Activated CD8-positive, alpha-beta memory T cell treated with anti-CD3 and anti-CD28 coated beads for 36 hours (primary cell): ENCODE measurements at regions not wholly inside any gene's neighbourhood (a gene's known extent, or its start where the extent isn't known, plus 50 kb on each side); places are given as distances from the start of the nearest gene placed in this dataset.
"Not testable (repeated sequence)": the region's sequence is repeated elsewhere in the genome, so short reads cannot be mapped to it uniquely, and the experiment has no call there.

ENCODE experiments used
- CTCF ChIA-PET: fragments of 350-600 bp; sonication (Branson Sonifier 250); formaldehyde crosslinking; loops from one replicate; lab custom pipeline; 2021; ENCODE audit warnings: antibody characterized with exemption; lab: Charles Lee
- POLR2A ChIA-PET: fragments of 350-600 bp; sonication (Branson Sonifier 250); formaldehyde crosslinking; loops from one replicate; lab custom pipeline; 2021; ENCODE audit warnings: antibody characterized with exemption; lab: Charles Lee

DNA sequence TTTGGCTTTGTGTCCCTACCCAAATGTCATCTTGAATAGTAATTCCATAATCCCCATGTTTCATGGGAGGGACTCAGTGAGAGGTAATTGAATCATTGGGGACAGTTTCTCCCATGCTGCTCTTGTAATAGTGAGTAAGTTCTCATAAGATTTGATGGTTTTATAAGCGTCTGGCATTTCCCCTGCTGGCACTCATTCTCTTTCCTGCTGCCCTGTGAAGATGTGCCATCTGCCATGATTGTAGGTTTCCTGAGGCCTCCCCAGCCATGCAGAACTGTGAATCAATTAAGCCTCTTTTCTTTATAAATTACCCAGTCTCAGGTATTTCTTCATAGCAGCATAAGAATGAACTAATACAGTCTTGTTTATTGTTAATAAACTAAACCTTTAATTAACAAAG is 402.6 kb downstream of the NYAP2 start:
- POLR2A ChIA-PET, CTCF ChIA-PET: not testable (repeated sequence)

DNA sequence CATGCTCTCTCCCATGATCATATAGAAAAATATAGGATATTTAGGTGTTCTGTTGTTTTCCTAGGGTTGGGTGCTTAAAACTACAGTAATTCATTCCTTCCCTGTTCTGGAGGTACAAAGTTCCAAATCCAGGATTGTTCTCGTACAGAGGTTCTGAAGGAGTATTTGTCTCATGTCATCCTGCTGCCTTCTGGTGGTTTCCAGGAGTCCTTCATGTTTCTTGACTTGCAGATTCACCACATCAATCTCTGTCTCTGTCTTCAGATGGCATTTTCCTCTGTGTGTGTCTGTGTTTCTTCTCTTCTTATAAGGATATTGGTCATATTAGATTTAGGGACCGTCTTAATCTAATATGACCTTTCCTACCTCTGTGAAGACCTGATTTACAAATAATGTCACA is 397.9 kb downstream of the NYAP2 start:
- POLR2A ChIA-PET, result no interaction called here
- CTCF ChIA-PET, result no interaction called here

DNA sequence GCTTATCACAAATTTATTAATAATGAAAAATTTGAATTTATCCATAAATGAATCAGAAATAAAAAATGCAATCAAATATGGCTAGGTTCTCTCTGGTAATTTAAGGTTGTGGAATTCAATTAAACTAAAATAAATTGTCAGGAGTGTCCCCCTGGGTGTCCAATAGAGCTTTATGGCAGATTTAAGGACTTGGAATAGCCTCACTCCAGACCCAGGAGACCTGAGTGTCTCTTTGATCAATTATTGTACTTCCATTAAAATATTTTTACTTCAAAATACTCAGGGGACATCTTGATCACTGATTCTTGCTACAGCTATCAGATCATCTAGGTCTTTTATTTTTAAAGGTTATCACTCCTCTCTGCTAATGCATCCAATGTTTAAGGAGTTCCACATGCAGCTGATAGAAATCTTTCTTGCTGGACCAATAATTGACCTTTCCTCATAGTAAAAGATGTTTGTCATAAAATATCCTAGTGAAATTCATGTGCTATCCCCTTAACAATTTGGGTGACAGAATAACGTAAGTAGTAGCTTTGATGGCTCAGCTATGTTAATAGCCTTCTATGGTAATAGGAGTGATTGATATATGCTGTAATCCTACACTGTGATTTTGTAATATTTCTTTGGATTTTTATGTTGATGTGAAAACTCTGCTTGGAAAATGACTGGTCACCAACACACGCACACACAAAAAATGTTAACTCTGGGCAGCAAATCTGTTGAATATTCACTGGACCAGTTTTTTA is 395.3 kb downstream of the NYAP2 start:
- ChIA-PET POLR2A (no interaction called here), CTCF (no interaction called here)

DNA sequence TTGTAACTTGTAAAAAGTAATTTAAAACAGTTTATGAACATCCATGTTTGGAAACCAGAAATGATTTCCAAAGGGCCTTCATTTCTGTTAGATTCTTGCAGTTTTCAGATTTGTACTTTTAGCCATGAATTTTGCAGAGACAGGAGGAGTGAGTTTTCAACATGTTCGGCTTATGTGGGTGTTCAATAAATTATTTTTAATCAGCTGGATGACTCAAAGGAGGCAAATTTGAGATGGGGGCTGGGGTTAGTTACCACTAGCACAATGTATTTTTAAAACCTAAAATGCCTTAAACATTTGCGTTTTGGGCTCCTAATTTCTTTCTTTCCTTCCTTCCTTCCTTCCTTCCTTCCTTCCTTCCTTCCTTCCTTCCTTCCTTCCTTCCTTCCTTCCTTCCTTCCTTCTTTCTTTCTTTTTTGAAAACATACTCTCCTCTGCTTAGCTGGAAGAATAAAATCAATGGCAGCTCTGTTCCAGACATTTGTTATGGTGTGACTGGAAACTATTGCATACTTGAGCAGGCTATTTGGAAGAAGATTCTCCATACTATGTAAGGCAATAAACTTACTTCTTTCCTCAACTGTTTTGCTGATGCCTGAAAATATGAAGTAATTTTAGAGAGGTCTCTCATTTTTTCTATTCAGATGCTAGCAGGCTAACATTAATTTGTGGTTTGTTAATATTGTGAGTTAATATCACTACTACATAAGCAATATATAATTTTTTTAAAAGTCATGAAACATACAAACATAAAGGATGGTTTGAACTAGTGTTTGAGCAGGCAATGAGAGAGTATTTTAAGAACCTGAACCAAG is 394.4 kb downstream of the NYAP2 start:
- CTCF ChIA-PET, result no interaction called here

DNA sequence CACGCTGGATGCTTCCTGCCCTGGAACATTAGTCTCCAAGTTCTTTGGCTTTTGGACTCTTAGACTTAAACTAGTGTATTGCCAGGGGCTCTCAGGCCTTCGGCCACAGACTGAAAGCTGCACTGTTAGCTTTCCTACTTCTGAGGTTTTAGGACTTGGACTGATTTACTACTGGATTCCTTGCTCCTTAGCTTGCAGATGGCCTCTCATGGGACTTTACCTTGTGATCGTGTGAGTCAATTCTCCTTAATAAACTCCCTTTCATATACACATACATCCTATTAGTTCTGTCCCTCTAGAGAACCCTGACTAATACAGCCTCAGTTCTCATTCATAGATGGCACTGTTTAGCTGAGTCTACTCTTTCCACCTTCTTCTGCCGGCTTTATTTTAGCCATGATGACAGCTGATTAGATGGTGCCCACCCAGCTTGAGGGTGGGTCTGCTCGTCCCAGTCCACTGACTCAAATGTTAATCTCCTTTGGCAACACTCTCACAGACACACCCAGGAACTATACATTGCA is 389.1 kb downstream of the NYAP2 start:
- CTCF ChIA-PET, result no interaction called here
- POLR2A ChIA-PET, result no interaction called here

More for the DNA sequence above, 394.4 kb downstream of the NYAP2 start:
- POLR2A ChIA-PET, result no interaction called here

DNA sequence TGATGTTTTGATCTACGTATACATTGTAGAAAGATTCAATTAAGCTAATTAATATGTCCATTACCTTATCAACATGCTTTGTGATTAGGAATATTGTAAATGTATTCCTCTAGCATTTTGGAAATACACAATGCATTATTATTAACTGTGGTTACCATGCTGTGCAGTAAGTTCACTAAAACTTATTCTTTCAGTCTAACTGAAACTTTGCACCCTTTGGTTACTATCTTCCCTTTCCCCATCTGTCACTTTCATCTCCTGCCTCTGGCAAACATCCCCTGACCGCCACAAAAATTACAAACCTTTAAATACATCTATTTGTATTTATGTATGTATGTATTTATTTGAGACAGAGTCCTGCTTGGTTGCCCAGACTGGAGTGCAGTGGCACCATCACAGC is 388.0 kb downstream of the NYAP2 start:
- CTCF ChIA-PET, result no interaction called here
- POLR2A ChIA-PET, result no interaction called here

DNA sequence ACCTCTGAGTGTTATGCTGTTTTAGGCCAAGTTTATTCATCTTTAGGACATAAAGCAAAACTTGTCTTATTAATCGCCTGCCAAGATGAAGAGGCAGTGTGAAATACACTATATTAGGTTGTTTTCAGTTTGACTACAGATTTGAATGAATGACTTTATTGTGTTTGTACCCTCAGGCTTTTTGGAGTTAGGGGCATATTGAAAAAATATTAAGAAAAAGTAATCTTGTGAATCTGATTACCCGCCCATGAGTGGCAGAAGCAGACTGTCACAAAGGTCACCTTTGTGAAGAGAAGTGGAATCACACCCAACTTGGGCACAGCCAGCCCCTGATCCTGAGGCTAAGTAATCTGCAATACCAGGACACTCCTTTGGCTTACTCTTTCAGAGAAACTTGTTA is 382.5 kb downstream of the NYAP2 start:
- ChIA-PET CTCF (no interaction called here), POLR2A (no interaction called here)

DNA sequence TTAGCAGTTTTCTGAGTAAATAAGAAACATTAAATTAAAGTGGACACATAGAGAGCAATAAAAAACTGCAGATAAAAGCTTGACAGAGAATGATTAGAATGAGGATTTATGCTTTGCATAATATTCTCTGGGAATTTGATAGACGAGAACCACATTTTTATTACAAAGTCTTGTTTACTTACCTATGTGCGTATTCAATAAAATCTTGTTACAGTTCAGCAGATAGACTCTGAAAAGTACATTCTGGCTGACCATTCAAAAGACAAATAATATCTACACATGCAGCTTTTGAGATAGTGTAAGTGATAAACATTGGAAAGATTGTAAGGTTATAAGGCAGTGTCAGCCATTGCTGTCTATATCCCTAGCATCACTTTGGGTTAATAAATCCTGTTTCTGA is 381.6 kb downstream of the NYAP2 start:
- ChIA-PET CTCF (no interaction called here), POLR2A (no interaction called here)

DNA sequence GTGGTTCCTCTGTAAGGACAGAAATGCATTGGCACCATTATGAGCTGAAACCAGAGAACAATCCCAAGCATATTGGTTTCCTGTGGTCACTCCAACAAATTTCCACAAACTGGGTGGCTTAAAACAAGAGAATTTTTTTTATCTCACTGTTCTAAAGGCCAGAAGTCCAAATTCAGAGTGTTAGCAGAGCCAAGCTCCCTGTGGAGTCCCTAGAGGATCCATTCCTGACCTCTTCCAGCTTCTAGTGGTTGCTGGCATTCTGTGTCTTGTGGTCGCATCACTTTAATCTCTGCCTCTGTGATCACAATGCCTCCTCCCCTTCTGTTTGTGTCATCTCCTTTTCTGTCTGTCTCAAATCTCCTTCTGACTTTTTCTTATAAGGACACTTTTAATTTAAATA is 380.3 kb downstream of the NYAP2 start:
- POLR2A ChIA-PET, result no interaction called here
- CTCF ChIA-PET, result no interaction called here

DNA sequence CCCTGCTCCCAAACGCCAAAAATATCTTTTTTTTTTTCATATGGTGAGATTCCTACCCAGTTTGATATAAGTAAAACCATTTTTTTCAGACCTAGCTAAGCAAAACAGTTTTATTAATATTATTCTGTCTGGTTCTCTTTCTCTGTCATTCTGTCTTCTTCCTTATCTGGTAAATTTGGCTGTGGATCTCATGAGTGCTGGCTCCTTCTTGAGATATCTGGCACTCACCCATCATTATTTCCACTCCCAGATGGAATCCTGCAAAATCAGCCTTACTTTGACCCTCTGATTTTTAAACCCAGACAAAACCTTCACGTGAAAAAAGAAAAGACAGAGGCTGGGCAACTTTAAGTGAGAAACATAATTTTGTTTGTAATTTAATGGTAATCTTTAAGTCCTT is 373.6 kb downstream of the NYAP2 start:
- POLR2A ChIA-PET, result no interaction called here

DNA sequence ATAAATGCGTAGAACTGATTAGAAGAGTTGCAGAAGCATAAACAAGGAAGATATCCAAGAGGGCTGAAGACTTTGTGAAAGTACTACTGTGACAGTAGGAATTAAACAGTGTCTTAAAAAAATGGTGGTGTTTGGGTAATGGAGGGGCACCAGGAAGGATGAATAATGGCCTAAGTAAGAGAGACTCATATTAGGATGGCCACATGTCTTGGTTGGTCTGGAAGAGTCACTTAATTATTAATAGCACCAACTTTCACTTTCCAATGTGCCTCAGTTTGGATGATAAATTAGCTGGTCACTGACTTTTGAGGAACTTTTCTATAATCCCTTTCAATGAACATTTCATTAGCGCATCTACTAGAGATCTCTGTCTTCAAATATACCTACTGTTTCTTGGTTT is 372.2 kb downstream of the NYAP2 start:
- ChIA-PET POLR2A (no interaction called here), CTCF (no interaction called here)

More for the DNA sequence above, 373.6 kb downstream of the NYAP2 start:
- CTCF ChIA-PET, result no interaction called here

DNA sequence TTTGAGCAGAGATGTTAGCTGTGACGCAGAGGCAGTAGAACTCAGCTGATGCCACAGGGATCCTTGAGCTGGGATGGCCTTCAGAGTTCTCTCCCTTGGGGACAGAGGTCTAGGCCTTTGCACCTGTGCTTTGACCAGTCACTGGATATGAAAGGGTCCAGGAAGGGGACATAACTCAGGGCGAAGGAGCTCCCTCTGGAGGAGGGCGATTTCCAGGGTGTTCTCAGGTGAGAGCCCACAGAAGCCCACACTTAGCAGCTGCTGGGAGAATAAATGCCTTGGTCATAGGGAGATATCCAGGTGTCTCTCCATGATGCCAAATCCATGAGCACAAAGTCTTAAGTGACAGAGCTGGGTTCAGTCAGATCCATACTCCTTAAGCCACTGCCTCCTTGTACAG is 369.2 kb downstream of the NYAP2 start:
- POLR2A ChIA-PET, result no interaction called here

DNA sequence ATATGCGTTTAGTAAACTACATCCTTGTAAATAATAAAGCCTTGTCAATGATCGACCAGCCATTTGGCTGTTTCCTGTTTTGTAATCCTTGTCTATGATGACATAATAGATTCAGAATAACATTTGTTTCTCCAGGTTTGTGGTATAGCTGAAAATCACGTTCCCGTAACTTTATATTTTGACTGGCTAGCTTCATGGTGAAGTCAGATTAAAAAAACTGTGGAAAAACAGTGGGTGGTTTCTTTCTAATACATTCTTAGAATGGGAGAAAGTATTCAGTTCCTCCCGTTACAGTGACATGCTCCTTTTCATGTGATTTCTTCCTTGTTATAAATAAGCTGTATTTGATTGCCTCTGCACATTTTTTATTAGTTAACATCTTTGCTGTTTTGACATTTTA is 366.9 kb downstream of the NYAP2 start:
- ChIA-PET CTCF (no interaction called here), POLR2A (no interaction called here)

More for the DNA sequence above, 369.2 kb downstream of the NYAP2 start:
- CTCF ChIA-PET, result no interaction called here

DNA sequence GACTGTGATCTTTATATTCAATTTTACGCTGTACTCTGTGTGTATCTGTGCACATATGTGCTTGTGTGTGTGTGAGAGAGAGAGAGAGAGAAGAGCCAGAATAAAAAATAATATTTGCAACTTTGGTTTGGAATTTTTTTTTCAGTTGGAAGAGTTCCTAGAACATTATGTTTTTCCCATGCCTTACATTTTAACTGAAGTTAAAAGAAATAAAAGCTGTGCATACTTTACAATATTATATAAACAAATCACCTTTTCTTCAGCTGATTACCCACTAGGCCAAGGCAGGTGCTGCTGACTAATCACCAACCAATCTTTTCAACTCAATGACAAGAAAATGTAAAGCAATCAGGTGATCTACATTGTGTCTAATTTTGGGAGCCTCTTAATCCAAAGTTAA is 366.3 kb downstream of the NYAP2 start:
- ChIA-PET POLR2A (no interaction called here), CTCF (no interaction called here)

DNA sequence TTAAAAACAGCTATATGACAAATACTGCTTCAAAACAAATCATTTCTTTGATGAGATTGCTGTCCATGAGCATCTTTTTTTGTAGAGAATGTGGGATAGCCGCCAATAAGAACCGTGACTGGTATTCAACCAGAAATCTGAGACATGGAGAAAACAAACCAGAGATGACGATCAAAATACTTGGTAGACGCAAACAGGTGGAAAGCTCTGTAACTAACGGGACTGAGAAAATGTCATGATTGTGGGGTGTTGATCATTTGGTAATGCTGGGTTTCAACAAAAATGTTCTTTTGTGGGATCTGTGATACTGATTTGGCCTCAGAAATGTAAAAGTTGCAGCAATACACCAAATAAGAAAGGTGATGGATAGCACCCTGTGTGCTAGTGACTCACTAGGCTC is 364.8 kb downstream of the NYAP2 start:
- ChIA-PET CTCF (no interaction called here), POLR2A (no interaction called here)

DNA sequence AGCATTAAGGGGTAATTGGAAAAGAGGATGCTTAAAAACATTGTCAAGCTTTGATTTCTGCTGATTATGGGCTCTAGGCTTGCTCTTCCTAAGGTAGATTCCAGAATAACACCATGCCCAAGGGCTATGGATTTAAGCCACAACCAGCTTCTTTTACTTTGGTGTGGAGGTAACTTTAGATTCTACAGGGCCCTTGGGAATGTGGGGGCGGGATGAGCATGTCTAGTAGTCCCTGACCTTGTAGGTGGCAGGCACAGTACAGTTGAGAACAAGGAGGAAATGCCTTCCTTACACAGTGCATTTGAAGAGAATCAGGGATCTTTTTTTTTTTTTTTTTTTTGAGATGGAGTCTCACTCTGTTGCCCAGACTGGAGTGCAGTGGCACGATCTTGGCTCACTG is 364.2 kb downstream of the NYAP2 start:
- ChIA-PET CTCF (no interaction called here), POLR2A (no interaction called here)

DNA sequence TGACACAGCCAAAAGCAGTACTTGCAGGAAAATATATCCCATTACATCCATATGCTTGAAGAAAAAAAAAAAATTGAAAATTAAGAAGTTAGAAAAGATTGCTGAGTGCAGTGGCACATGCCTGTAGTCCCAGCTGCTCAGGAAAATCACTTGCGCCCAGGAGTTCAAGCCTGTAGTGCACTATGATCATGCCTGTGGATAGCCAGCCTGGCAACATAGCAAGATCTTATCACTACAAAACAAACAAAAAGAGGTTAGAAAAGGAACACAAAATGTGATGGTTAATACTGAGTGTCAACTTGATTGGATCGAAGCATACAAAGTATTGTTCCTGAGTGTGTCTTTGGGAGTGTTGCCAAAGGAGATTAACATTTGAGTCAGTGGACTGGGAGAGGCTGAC is 361.9 kb downstream of the NYAP2 start:
- ChIA-PET POLR2A (no interaction called here), CTCF (no interaction called here)

DNA sequence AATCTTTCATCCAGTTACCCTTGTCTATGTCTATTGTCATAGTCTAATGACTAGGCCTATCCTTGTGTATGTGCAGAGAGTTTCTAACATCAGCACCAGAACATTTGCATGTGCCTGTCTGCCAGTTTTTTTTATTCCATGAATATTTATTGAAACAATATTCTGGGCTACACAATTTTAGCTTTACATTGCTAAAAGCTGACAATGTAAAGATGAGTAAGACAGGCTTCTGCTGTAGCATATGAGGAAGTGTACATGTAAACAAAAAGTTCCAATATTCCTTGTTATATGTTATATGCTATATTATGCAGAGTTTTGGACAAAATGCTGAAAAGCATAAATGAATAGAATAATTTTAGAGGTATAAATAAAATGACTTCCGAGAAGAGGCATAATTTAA is 357.7 kb downstream of the NYAP2 start:
- ChIA-PET POLR2A (no interaction called here), CTCF (no interaction called here)

DNA sequence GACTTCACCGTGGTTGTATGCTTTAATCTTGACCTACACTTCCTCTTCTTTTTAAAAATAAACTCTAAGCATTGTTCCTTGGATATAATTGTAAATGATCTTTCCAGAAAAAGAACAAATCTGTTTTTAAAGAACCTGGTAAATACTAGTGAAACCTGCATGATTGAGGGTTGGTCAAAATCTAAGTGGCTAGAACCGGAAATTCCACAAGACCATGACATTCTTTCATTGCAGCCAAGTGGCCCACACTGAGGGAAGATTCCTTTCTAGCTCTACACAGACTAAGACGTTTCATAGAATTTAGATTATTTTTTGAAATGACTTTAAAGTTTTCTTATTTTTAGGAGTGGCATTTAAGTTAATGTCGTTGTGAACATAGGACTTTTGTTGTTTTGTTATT is 356.7 kb downstream of the NYAP2 start:
- CTCF ChIA-PET, result no interaction called here
- POLR2A ChIA-PET, result no interaction called here

DNA sequence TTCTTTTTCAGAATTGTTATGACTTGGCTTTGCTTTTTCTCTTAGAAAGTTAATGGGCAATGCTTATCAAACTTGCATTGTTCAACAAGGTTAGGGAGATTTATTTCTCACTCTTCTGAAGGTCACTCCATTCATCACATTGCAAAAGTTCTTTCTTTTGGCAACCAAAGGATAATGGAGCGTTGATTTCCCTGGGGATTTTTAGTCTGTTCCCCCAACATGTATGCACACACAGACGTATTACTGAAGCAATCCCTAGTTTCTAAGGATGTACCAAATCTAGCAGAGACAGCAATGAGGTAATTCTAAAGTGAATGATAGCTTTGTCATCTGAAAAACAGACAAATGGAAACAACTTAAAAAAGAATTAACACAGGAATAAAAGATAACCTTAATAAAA is 349.1 kb downstream of the NYAP2 start:
- CTCF ChIA-PET, result no interaction called here

DNA sequence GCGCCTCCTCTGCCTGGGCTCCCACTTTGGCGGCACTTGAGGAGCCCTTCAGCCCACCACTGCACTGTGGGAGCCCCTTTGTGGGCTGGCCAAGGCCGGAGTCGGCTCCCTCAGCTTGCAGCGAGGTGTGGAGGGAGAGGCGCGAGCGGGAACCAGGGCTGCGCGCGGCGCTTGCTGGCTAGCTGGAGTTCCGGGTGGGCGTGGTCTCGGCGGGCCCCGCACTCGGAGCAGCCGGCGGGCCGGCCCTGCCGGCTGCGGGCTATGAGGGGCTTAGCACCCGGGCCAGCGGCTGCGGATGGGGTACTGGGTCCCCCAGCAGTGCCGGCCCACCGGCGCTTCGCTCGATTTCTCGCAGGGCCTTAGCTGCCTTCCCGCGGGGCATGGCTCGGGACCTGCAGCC is 344.5 kb downstream of the NYAP2 start:
- CTCF ChIA-PET, POLR2A ChIA-PET: not testable (repeated sequence)

More for the DNA sequence above, 349.1 kb downstream of the NYAP2 start:
- POLR2A ChIA-PET, result no interaction called here
